Amniotic stem cell (primary cell): ENCODE measurements at regions not wholly inside any gene's neighbourhood (a gene's known extent, or its start where the extent isn't known, plus 50 kb on each side); places are given as distances from the start of the nearest gene placed in this dataset.
"Not testable (repeated sequence)": the region's sequence is repeated elsewhere in the genome, so short reads cannot be mapped to it uniquely, and the experiment has no call there.

ENCODE experiments used
- DNase-seq: peaks from one replicate; lab custom pipeline; 2025; lab: John Stamatoyannopoulos, UW

DNA sequence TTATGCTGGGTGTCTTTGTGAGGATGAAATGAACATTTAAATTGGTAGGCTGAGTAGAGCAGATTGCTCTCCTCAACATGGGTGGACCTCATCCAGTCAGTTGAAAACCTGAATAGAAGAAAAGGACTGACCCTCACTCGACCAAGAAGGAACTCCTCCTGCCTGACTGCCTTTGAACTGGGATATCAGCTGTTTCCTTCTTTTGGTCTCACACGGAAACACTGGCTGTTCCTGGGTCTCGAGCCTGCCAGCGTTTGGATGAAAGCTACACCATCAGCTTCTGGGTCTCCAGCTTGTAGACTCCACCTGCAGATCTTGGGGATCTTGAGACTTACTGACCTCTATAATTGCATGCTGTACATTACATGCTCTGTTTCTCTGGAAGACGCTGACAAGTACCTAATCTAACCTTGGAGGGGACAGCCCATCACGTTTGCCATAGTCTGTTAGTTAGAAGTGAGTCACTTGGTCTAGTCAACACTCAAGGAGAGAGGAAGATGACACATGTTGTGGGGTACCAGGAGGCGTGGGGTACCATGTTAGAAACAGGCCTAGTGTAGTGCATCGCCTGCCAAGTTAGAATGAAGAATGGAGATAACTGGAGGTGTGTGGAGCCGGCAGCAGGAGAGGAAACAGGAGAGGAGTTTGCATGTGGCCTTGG is 267.0 kb downstream of the MREG start:
- DNase-seq = no peak

DNA sequence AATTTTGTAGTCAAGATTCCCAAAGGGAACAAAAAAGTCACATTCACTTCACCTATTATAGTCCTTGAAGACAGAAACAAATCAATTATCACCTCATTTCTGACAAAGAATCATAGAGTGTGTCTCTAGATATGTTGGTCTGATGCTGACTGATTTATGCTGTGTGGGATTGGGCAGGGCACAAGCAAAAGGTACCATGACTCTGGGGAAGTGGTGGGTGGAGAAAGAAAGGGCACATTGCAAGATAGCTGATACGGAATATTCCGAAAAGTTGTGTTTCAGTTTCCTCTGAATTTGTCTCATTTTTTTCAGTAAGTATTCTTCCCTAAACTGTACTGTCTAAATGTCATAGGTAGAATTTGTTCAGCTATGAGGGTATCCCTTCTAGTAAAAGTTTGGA is 268.0 kb downstream of the MREG start:
- DNase-seq = no peak

DNA sequence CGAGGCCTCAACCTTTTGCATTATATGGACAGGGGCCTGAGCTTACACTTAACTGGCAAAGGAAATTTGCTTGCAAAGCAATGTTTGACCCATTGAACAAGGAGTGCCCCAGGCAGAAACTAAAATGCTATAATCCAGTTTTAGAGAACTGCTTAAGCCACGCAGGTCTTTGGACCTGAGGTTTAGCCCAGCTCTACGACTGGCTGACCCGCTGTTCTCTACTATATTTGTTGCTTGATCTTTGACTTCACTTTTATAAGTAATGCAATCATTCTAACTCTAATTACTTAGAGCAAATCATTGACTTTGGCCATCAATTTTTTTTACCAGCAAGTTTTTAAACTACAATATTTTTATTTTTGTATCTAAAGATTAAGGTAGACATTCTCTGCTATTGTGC is 268.8 kb downstream of the MREG start:
- DNase-seq = no peak

DNA sequence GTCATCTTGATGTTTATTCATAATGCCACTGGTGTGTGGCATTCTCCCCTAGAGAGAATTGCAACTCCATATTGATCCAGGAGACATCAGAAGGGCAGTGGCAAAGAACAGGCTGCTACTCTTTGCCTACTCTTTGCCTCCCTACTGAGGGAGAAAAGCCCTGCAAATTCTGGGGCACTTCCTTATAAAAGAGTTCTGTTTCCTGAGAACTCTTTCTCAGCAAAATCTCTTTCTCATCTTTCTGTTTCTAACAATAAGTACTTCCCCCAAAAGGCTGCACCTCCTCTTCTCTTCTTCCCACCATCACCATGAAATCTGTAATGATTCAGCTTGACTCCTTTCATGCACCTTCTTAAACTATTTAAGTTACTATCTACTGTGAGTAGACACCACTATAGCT is 270.3 kb downstream of the MREG start:
- no peak for DNase-seq

DNA sequence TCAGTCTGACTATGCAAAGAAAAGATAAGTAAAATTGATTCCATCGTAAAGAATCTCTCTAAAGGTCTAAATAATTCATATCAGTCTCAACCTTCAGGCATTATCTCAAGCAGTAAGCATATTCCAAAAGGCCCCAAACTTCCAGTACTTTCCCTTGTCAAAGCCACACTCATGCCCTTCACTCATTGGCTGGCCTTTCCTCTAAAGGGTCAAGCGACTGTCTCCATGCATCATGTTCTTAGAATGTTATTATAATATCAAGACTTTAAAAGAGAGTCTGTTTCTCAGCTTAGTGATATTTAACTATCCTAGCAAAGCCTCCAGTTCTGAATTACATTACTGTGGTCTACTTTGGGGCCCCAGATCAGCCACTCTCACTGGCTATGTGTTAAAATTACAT is 271.3 kb downstream of the MREG start:
- DNase-seq = no peak

DNA sequence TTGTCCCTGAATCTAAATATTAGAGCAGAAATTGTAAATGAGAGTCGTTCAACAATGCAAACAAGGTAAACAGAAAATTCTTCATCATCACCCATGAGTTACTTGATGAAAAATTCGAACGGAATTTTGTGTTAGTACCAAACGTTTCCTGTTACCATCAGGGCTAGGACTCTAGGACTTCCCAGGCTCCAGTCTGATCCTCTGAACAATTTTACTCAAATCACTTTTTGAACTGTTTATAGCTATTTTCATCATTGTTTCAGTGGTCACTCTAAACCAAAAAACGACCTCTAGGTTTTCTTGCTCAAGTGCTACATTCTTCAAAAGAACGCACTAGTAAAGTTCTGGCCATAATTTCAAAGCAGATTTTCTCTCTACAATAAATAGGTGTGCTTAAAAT is 273.3 kb downstream of the MREG start:
- DNase-seq = no peak

DNA sequence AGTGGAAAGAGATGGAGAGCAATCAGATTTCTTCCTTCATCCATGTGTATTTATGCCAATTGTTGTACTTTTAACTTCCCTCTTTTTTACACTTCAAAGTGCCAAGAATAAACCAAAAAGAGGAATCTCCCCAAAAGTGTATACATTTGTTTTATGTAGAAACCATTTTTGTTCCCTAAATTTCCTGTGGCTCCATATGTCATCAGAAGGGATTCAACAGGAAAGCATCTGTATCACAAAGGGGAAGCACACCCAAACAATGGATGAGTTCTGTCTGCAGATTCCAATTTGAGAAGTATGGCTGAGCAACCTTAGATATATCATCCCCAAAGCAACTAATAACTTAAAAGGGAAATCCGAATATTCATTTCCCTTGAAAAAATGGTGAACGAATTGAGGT is 275.0 kb downstream of the MREG start:
- DNase-seq = no peak

DNA sequence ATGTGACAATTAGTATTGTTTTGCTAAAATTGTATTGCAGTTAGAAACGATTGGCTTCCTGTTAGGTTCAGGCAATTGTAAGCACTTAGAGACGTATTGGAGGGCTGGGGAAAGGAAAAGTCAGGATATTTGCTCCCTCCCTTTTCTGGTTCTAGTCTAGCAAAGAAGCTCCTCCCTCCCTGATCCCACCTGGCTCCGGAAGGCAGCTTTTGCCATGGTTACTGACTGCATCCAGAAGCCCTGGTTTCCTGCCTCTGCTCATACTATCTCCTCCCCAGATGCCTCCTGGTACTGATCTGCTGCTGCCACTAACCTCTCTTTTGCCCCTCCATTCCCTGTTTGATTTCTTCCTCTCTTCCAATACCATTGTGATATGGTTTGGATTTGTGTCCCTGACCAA is 275.9 kb downstream of the MREG start:
- DNase-seq = no peak

DNA sequence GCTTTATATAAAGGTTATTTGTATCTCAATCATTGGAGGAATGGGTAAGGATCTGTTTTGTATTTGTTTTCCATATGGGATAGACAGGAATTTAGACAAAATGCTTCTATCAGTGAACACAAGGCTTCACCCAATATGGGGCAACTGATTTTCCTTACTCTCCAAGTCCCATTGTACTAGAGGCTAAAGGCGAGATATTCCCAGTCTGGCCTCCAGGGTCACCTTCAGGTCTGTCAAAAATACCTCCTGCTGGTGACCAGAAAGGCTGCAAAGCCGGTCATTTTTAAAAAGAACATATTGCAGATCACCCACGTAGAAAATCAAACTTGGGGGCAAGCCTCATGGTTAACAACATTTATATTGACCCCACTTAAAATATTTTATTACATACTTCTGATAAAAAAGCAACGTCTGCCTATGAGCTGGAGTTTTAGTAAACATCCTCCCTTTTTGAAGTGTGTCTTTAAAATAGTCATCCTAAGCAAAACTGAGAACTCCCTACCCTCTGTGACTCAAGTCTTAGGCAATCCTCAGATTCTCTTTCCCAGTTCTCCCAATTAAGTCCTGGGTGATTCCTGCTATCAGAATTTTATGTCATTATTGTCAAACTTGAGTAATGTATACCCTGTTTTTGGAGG is 276.6 kb downstream of the MREG start:
- peak; percentile 28 for DNase-seq

DNA sequence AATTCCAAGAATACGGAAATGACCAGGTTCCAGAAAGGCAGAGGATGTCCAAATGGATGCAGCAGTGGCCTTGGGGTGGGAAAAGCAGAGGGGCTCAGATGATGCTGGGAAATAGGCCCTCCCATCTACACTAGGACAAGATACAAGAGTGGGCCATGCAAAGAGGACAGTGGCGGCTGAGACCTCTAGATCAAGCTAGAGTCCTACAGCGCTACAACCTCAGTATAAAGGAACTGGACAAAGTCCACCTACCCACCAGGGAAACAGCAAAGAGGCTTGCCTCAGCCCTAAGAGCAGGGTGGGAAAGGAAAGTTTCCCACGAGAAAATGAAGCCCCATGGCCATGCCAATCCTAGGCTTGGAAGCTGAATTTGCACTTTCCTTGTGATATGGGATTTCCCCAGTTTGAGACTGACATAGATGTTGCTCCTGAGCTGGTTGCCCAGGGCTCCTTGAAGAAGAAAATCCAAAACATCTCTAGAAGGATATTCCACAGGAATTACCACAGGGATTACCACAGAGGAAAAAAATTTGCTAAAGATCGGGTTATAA is 282.2 kb downstream of the MREG start:
- DNase-seq = no peak

DNA sequence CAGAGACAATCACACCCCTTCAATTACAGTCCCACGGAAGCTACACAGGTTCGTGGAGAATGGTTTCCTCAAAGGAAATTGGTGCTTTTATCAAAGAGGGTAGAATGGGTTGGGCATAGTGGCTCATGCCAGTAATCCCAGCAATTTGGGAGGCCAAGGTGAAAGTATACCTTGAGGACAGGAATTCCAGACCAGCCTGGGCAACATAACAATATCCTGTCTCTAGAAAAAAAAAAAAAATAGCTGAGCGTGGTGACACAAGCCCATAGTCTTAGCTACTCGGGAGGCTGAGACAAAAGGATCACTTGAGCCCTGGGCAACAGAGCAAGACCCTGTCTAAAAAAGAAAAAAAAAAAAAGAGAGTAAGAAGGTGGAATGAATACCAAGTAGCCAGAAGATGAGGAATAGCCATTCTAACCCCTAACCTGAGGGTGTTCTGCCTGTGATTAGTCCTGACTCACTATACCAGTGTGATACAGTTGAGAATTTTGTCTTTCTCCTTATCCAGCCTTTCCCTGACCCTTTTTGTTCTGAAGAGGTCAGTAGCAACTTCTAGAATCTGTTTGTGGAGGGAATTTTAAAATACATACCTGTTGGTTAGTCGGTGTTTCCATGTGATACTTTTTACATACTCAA is 283.2 kb downstream of the MREG start:
- DNase-seq = no peak

DNA sequence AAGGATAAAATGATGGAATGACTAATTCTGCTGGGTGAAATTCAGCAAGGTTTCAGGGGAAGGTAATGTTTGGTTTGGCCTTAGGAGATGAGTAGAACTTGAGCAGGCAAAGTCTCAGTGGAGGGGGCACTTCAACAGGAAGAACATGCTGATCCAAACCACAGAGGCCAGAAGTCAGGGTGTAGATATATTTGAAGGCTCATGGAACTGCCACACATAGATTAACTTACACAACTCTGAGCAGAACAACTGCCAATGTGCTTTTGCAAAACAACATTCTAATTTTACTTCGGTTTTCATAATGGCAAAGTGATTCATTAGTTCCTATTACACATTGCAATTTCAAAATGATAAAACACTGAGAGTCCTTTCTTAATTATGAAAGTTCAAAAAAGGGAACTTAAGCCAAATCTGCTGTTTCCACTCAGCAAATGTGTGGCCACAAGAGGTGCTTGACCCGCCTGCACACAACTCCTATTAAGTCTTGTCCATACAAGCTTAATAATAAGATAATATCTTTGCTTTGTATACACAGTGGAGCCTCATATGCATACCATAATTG is 284.8 kb downstream of the MREG start:
- peak; percentile 58 for DNase-seq

DNA sequence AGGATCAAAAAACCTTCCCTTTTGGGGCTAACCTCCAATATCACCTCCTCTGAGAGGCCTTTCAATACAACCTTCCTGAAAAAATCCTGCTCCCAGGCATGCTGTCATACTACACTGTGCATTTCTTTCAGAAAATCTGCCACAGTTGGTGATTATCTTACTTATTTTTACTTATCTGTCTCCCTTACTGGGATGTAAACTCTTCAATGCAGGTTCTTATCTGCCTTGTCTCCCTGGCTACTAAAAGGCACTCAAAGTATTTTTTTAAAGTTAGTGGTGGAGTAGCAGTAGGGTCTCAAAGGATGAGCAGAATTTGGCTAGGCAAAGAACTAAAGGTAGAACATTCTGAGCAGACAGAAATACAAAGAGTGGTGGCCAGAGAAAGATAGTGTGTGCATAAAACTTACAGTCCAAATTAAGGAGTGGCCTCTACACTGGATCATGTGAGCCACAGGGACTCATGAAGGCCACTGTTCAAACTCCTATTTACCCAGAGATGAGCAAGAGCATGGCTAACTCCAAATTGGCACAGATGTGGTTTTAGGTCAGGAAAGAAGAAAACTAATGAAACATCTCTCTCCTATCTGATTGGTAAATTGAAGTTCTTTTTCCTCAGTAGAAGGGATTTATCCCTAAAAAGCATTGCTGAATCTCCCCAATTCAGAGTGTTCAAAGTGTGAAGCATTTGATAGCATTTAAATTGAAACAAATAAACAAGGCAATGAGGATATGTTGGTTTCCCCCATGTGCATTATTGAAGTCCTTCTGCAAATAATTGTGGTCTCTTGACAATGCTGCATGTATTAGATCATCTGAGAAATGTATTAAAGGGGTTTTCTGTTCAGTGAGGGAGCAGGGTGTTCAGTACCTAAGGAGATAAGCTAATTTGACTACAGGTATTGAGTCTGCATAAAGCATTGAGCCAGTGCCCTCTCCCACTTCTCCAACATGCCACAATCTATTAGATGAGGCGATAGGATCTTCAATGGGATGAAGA is 285.5 kb downstream of the MREG start:
- DNase-seq = no peak

DNA sequence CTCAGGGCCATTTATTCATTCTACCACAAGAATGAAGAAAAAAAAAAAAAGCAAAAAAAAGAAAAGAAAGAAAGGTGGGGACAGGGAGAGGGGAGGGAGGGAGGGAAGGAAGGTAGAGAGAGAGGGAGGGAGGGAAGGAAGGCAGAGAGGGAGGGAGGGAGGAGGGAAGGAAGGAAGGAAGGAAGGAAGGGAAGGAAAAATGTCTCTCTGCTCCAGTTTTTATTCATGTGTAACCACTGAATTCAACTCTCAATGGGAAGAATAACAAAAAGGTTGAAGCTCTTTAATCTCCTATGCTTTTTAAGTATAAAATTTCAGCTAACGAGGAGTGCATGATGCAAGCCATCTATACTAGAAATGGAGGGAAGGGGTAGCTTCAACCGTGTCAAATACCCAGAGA is 287.3 kb downstream of the MREG start:
- DNase-seq = no peak

DNA sequence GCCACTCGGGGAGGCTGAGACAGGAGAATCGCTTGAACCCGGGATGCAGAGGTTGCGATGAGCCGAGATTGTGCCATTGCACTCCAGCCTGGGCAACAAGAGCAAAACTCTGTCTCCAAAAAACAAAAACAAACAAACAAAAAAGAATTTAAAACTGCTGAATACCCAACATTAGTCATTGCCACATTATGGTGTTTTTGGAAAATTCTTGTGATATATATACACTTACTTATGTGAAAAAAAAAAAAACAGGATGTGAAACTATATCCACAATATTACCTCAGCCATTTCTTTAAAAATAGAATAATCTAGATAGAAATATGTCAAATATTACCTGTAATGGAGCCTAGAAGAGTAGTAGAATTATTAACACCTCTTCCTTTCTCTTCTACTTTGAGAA is 288.3 kb upstream of the FN1 start:
- DNase-seq = no peak

DNA sequence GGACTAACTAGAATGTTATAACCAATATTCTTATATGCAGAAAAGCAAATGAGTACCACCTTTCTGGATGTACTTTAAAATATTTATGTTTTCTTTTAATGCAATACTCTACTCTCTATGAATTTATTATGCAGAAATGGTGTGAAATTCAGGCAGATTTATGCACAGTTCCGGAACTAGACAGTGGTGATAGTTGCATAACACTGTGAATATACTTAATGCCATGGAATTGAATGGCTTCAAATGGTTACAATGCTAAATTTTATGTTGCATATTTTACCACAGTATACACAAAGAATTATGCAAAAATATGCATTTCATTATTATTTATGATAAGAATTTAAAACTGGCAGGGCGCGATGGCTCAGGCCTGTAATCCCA is 287.8 kb upstream of the FN1 start:
- DNase-seq = no peak

DNA sequence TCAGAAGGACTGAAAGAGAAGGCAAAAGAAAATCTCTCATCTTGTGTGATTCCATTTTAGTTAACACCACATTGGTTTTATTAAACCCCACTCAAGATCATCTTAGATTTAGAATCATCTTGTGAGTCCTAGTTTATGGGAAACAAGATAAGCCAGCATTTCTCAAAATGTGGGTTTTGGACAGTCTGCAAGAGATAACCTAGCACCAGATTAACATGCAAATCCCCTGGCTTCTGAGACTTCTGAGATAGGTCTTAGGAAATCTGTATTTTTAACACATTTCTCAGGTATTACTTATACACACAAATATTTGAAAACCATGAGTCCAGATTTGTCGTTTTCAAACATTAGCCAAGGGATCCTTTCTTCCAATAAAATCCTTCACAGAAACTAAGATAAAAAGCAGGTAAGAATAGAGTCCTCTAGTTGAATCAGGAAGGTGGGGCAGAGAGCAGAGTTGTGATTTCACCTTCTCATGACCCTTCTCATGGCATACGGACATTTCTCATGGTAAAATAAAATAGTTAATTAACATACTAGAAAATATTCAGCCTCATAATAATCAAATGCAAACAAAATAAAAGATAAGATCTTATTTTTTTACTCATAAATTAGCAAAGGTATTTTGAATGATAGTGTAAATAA is 287.2 kb upstream of the FN1 start:
- no peak for DNase-seq

DNA sequence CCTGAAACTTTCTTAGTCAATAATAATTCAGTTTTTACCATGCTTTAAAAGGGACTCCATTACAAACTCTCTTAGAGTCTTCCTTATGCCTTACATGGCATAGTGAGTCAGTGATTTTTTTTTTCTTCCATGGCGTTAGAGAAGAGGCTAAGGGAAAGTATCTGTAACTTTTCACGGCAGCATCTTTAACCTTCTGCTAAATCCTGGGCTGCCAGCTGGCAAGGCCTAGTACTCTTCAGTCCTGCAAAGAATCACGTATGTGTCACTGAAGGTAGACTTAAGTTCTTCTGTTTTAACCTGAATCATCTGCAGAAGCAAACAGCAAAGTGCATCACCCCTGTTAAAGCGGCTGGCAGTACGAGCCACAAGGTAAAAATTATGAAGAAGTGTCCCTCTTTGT is 286.3 kb upstream of the FN1 start:
- DNase-seq = no peak

DNA sequence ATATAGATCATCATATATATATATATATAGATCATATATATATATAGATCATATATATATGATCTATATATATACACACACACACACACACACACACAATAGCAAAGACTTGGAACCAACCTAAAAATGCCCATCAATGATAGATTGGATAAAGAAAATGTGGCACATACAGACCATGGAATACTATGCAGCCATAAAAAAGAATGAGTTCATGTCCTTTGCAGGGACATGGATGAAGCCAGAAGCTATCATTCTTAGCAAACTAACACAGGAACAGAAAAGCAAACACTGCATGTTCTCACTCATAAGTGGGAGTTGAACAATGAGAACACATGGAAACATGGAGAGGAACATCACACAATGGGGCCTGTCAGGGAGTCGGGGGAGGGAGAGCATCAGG is 285.6 kb upstream of the FN1 start:
- not testable (repeated sequence) for DNase-seq

DNA sequence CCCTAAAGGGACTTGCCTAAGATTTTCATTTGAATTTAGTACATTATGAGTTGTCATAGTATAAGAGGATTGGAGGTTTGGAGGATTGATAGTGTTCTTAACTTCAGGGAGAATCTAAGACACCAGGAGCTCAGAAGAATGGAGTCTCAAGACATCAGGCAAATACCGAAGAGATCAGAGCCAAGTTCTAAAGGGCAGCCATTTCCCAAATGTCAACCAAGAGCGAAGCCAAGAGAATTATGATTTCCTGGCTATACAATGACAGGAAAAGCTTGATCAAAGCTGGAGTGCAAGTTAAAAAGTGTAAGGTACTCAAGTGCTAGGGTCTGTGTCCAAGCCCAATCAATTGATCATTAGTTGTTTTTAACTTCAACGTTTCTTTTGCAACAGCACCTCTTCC is 283.0 kb upstream of the FN1 start:
- no peak for DNase-seq

DNA sequence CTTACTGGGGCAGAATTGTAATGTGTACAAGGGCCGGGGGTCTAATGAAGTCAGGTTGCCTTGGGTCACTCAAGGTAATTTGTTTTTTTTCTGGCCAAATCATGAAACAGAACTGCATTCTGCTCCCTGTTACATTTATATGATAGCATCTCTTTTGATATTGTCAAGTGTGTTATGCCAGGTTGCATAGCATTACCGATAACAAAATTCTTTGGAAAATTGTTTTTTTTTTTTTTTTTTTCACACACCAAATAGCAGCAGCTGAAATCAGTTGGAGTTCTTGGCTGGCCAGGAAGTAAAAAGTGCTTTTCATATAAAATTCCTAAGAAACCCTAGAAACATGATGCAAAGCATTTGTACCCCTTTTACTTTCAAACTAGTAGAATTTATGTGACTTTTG is 282.6 kb upstream of the FN1 start:
- DNase-seq = no peak
